ENCODE measurements at regions not wholly inside any gene's neighbourhood (a gene's known extent, or its start where the extent isn't known, plus 50 kb on each side); places are given as distances from the start of the nearest gene placed in this dataset.

GRCh38 chr2:173590276-173590861, 235.7 kb downstream of the CDCA7 start:
- peak; percentile 97 for DNase-seq

- no peak for DNase-seq
These were observed 238.4 kb downstream of the CDCA7 start for GRCh38 chr2:173593109-173593508.

GRCh38 chr2:173596244-173596643, 241.6 kb downstream of the CDCA7 start:
- DNase-seq: no peak

- DNase-seq: no peak
These were observed 243.9 kb downstream of the CDCA7 start for GRCh38 chr2:173598525-173598924.

- DNase-seq: no peak
These were observed 245.2 kb downstream of the CDCA7 start for GRCh38 chr2:173599821-173600359.

GRCh38 chr2:173602153-173602795, 247.6 kb downstream of the CDCA7 start:
- DNase-seq: no peak

GRCh38 chr2:173605994-173606393, 251.3 kb downstream of the CDCA7 start:
- DNase-seq: no peak

GRCh38 chr2:173606619-173607248, 252.1 kb downstream of the CDCA7 start:
- DNase-seq: no peak

GRCh38 chr2:173607606-173608311, 253.1 kb downstream of the CDCA7 start:
- peak; percentile 48 for DNase-seq

- DNase-seq: no peak
These were observed 256.4 kb downstream of the CDCA7 start for GRCh38 chr2:173611121-173611520.

GRCh38 chr2:173612354-173612753, 257.7 kb downstream of the CDCA7 start:
- DNase-seq: no peak

- no peak for DNase-seq
These were observed 258.7 kb downstream of the CDCA7 start for GRCh38 chr2:173613386-173613785.

GRCh38 chr2:173614265-173614930, 259.7 kb downstream of the CDCA7 start:
- DNase-seq: no peak

- no peak for DNase-seq
These were observed 269.0 kb downstream of the CDCA7 start for GRCh38 chr2:173623438-173624319.

- no peak for DNase-seq
These were observed 270.6 kb downstream of the CDCA7 start for GRCh38 chr2:173625315-173625714.

- DNase-seq: no peak
These were observed 274.4 kb downstream of the CDCA7 start for GRCh38 chr2:173629076-173629475.

- no peak for DNase-seq
These were observed 275.9 kb downstream of the CDCA7 start for GRCh38 chr2:173630425-173631126.

GRCh38 chr2:173631127-173631460, 276.4 kb downstream of the CDCA7 start:
- DNase-seq: peak; percentile 9

- no peak for DNase-seq
These were observed 289.5 kb downstream of the CDCA7 start for GRCh38 chr2:173644146-173644545.

GRCh38 chr2:173647681-173648311, 293.1 kb downstream of the CDCA7 start:
- no peak for DNase-seq

- no peak for DNase-seq
These were observed 294.1 kb downstream of the CDCA7 start for GRCh38 chr2:173648816-173649215.

All from NCI-H2029 (cell line).